Neural cell (in vitro differentiated cells): ENCODE measurements at regions not wholly inside any gene's neighbourhood (a gene's known extent, or its start where the extent isn't known, plus 50 kb on each side); places are given as distances from the start of the nearest gene placed in this dataset.

Source experiments
- H2AFZ ChIP-seq: fragments of 200-600, 300-800 bp; sonication (generic), shearing (Covaris generic); 2 replicates; pipeline ENCODE4 v1.6.0; 2014; ENCODE audit warnings: low read depth, mild to moderate bottlenecking, antibody characterized with exemption, low read length, moderate library complexity
- H3F3A ChIP-seq: fragments of 200-600 bp; shearing (Covaris generic); 2 replicates; pipeline ENCODE4 v1.6.1; 2016; ENCODE audit warnings: mild to moderate bottlenecking, moderate library complexity, mixed read lengths, antibody characterized with exemption, low read length; ENCODE audit not compliant: insufficient read depth, poor library complexity, severe bottlenecking
- H3K27ac ChIP-seq: fragments of 200-600, 300-800 bp; sonication (generic), shearing (Covaris generic); 2 replicates; pipeline ENCODE4 v1.5.1; 2014; ENCODE audit warnings: mild to moderate bottlenecking, low read length, moderate library complexity
- H3K27me3 ChIP-seq: fragments of 300-800, 200-600 bp; sonication (generic), shearing (Covaris generic); 2 replicates; pipeline ENCODE4 v1.6.0; 2014; ENCODE audit warnings: mild to moderate bottlenecking, low read depth, low read length, moderate library complexity; ENCODE audit not compliant: insufficient read depth
- H3K36me3 ChIP-seq: fragments of 300-800, 200-600 bp; sonication (generic), shearing (Covaris generic); 2 replicates; pipeline ENCODE4 v1.5.1; 2014; ENCODE audit warnings: mild to moderate bottlenecking, antibody characterized with exemption, low read length, moderate library complexity; ENCODE audit not compliant: insufficient read depth
- H3K4me2 ChIP-seq: fragments of 300-800, 200-600 bp; sonication (generic), shearing (Covaris generic); 2 replicates; pipeline ENCODE4 v1.6.0; 2014; ENCODE audit warnings: mild to moderate bottlenecking, low read length
- H3K4me3 ChIP-seq: fragments of 300-800, 200-600 bp; sonication (generic), shearing (Covaris generic); 2 replicates; pipeline ENCODE4 v1.5.1; 2014; ENCODE audit warnings: mild to moderate bottlenecking, low read length, moderate library complexity
- H3K79me2 ChIP-seq: fragments of 200-600 bp; shearing (Covaris generic); replicated peaks from 2 replicates; pipeline ENCODE4 v1.6.0; 2014; ENCODE audit warnings: mild to moderate bottlenecking, low read length, moderate library complexity; ENCODE audit not compliant: insufficient read depth
- H3K9ac ChIP-seq: fragments of 300-800, 200-600 bp; sonication (generic), shearing (Covaris generic); 2 replicates; pipeline ENCODE4 v1.6.1; 2016; ENCODE audit warnings: mild to moderate bottlenecking, low read length, mixed read lengths
- H3K9me2 ChIP-seq: fragments of 200-600 bp; shearing (Covaris generic); 2 replicates; pipeline ENCODE4 v1.6.1; 2016; ENCODE audit warnings: mild to moderate bottlenecking, low read length, mixed read lengths; ENCODE audit not compliant: insufficient read depth
- H3K9me3 ChIP-seq: fragments of 200-600, 300-800 bp; sonication (generic), shearing (Covaris generic); 2 replicates; pipeline ENCODE4 v1.6.1; 2016; ENCODE audit warnings: mild to moderate bottlenecking, mixed run types, low read length, moderate library complexity, mixed read lengths
- H4K20me1 ChIP-seq: fragments of 200-600 bp; shearing (Covaris generic); 2 replicates; pipeline ENCODE4 v1.6.1; 2016; ENCODE audit warnings: mild to moderate bottlenecking, mixed run types; ENCODE audit not compliant: insufficient read depth
- CTCF ChIP-seq: fragments of 450-650 bp; IDR thresholded peaks from 2 replicates; pipeline ENCODE4 v1.5.1; 2014; ENCODE audit warnings: antibody characterized with exemption, mild to moderate bottlenecking, moderate library complexity; ENCODE audit not compliant: poor library complexity, severe bottlenecking
- EP300 ChIP-seq: fragments of 450-650 bp; conservative IDR thresholded peaks from 2 replicates; pipeline ENCODE4 v1.6.1; 2014; ENCODE audit warnings: antibody characterized with exemption, mild to moderate bottlenecking, moderate library complexity; ENCODE audit not compliant: poor library complexity, severe bottlenecking
- EZH2 ChIP-seq: fragments of 200-600, 300-800 bp; shearing (Covaris generic), sonication (generic); IDR thresholded peaks from 2 replicates; pipeline ENCODE4 v1.6.1; 2014; ENCODE audit warnings: antibody characterized with exemption, low read length, borderline replicate concordance, mild to moderate bottlenecking; ENCODE audit not compliant: insufficient read depth, poor library complexity, severe bottlenecking
- MXI1 ChIP-seq: fragments of 450-650 bp; conservative IDR thresholded peaks from 2 replicates; pipeline ENCODE4 v1.6.1; 2014; ENCODE audit warnings: antibody characterized with exemption, mild to moderate bottlenecking; ENCODE audit not compliant: poor library complexity, severe bottlenecking
- POLR2AphosphoS5 ChIP-seq: IDR thresholded peaks from 2 replicates; pipeline ENCODE4 v1.6.1; 2012
- RAD21 ChIP-seq: fragments of 450-650 bp; conservative IDR thresholded peaks from 2 replicates; pipeline ENCODE4 v1.6.1; 2014; ENCODE audit warnings: antibody characterized with exemption, mild to moderate bottlenecking, moderate library complexity
- REST ChIP-seq: IDR thresholded peaks from 2 replicates; pipeline ENCODE4 v1.6.1; 2012; ENCODE audit warnings: borderline replicate concordance
- SMC3 ChIP-seq: fragments of 450-650 bp; conservative IDR thresholded peaks from 2 replicates; pipeline ENCODE4 v1.6.1; 2014; ENCODE audit warnings: antibody characterized with exemption, mild to moderate bottlenecking, moderate library complexity; ENCODE audit not compliant: poor library complexity
- TAF1 ChIP-seq: IDR thresholded peaks from 2 replicates; pipeline ENCODE4 v1.6.1; 2012; ENCODE audit warnings: low read depth

- no peak for TF ChIP-seq REST
- no peak for TF ChIP-seq MXI1
- no peak for TF ChIP-seq POLR2AphosphoS5
- no peak for TF ChIP-seq TAF1
- no peak for TF ChIP-seq SMC3
- no peak for TF ChIP-seq RAD21
- no peak for TF ChIP-seq EP300
- TF ChIP-seq CTCF: no peak
- no peak for TF ChIP-seq EZH2
- H3K79me2 ChIP-seq: no peaks in the 10 kb centered on the region
Measured at GRCh38 chr9:20216438-20216837, 405.9 kb downstream of the MLLT3 start.

GRCh38 chr9:20215552-20215951 lies 406.7 kb downstream of the MLLT3 start:
- Histone ChIP-seq H3K36me3 (no peaks in the 10 kb centered on the region), H3K9ac (no peak overlapping the region), H3F3A (no peaks in the 10 kb centered on the region), H3K27me3 (no peaks in the 10 kb centered on the region), H3K27ac (no peak overlapping the region), H2AFZ (no peak overlapping the region), H3K4me2 (no peak overlapping the region), H3K4me3 (no peak overlapping the region), H3K79me2 (no peaks in the 10 kb centered on the region), H4K20me1 (no peaks in the 10 kb centered on the region), H3K9me3 (no peaks in the 10 kb centered on the region), H3K9me2 (no peaks in the 10 kb centered on the region)
- TF ChIP-seq REST: no peak
- TF ChIP-seq MXI1: no peak
- TF ChIP-seq RAD21: no peak
- no peak for TF ChIP-seq CTCF
- no peak for TF ChIP-seq POLR2AphosphoS5
- TF ChIP-seq EP300: no peak
- no peak for TF ChIP-seq TAF1

More at GRCh38 chr9:20216438-20216837, 405.9 kb downstream of the MLLT3 start:
- no peaks in the 10 kb centered on the region for H4K20me1 ChIP-seq
- H3F3A ChIP-seq: no peaks in the 10 kb centered on the region
- H3K4me2 ChIP-seq: no peak overlapping the region
- no peaks in the 10 kb centered on the region for H3K9me2 ChIP-seq
- H3K4me3 ChIP-seq: no peak overlapping the region
- H3K36me3 ChIP-seq: no peaks in the 10 kb centered on the region
- no peak overlapping the region for H2AFZ ChIP-seq
- no peaks in the 10 kb centered on the region for H3K9me3 ChIP-seq
- H3K27me3 ChIP-seq: no peaks in the 10 kb centered on the region
- H3K27ac ChIP-seq: no peak overlapping the region
- H3K9ac ChIP-seq: no peak overlapping the region
